Activated naive CD4-positive, alpha-beta T cell treated with anti-CD3 and anti-CD28 coated beads, Interleukin-2, amount 50 U/mL, for 72 hours (primary cell): ENCODE measurements at regions not wholly inside any gene's neighbourhood (a gene's known extent, or its start where the extent isn't known, plus 50 kb on each side); places are given as distances from the start of the nearest gene placed in this dataset.

Source experiments
- ATAC-seq, 2 donors: fragments of 150-1000 bp; cut with Tn5 transposase; 2 replicates each; pipeline ENCODE4 v1.10.0; 2021; ENCODE audit warnings: mild to moderate bottlenecking in 2 of 2, moderate library complexity in 2 of 2
- DNase-seq, 2 donors: peaks; one replicate each; pipeline ENCODE4 v3.0.0; 2021 to 2022; ENCODE audit warnings: low spot score in 2 of 2
- H3K27ac Mint-ChIP-seq, 2 donors: one replicate each; pipeline ENCODE4 v1.8.0; 2022; ENCODE audit warnings: mild to moderate bottlenecking in 2 of 2, mixed read lengths in 2 of 2
- H3K36me3 Mint-ChIP-seq, 2 donors: one replicate each; pipeline ENCODE4 v1.8.0; 2022; ENCODE audit warnings: mixed read lengths in 2 of 2
- H3K9me3 Mint-ChIP-seq, 2 donors: one replicate each; pipeline ENCODE4 v1.8.0; 2022; ENCODE audit warnings: mixed read lengths in 2 of 2

DNA sequence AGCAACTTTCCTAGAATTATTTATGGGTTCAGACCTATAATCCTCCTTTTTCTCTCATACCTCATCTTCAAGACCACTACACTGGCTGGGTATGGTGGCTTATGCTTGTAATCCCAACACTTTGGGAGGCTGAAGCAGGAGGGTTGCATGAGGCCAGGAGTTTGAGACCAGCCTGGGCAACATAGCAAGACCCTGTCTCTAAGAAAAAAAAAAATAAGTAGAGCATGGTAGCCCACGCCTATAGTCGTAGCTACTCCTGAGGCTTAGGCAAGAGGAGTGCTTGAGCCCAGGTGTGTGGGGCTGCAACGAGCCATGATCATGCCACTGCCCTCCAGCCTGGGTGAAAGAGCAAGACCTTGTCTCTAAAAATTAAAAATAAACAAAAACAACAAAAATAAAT, 832.4 kb downstream of the PCDH18 start:
- Mint-ChIP-seq H3K36me3 (no peaks in the 10 kb centered on the region), H3K27ac (no peak overlapping the region), H3K9me3 (peaks cover 5% of the 10 kb centered on the region in 2 donors)
- ATAC-seq (no peak), DNase-seq (no peak)

DNA sequence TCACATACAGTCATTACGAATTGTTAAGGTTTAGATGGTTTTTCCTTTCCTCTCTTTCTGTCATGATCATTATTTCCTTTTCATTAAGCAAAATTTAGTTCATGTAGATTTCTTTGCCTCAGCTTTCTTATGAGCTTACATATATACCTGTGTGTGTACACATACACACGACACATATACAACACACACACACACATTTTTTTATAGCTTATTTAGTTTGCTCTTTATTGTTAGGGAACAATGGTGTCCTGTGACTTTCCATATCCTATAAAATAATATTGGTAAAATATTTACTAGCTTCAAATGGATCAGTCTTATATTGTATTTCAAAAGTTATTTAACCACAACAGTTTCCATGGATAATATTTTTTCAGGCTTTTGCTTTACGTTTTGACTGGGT, 840.7 kb downstream of the PCDH18 start:
- ATAC-seq (no peak), DNase-seq (no peak)
- H3K27ac Mint-ChIP-seq = no peak overlapping the region
- H3K36me3 Mint-ChIP-seq = no peaks in the 10 kb centered on the region
- H3K9me3 Mint-ChIP-seq = peaks cover 3 to 10% of the 10 kb centered on the region in 2 donors

DNA sequence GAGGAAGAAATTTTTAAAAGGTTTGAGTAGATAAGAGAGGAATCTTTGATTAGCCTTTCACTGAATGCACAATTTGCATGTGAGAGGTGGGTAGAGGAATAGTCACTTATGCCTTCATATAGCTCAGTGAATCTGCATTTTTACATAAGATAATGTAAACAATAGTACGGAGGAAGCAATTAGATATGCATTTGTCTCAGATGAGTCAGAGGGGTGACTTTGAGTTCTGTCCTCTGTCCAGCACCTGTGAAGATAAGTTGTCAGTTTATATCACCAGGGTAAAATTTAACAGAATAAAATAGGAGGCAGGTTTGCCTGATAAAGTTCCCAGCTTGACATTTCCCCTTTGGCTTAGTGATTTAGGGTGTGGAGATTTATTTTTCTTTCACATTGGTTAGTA, 841.9 kb downstream of the PCDH18 start:
- DNase-seq (no peak), ATAC-seq (no peak)
- no peaks in the 10 kb centered on the region for H3K36me3 Mint-ChIP-seq
- peaks cover 8 to 10% of the 10 kb centered on the region in 2 donors for H3K9me3 Mint-ChIP-seq
- no peak overlapping the region for H3K27ac Mint-ChIP-seq

DNA sequence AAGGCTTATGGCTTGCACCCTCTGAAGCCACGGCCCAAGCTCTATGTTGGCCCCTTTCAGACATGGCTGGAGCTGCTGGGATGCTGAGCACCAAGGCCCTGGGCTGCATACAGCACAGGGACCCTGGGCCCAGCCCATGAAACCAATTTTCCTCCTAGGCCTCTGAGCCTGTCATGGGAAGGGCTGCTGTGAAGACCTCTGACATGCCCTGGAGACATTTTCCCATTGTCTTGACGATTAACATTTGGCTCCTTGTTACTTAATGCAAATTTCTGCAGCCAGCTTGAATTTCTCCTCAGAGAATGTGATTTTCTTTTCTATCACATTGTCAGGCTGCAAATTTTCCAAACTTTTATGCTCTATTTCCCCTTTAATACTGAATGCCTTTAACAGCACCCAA, 844.7 kb downstream of the PCDH18 start:
- DNase-seq (no peak), ATAC-seq (no peak)
- no peak overlapping the region for H3K27ac Mint-ChIP-seq
- H3K36me3 Mint-ChIP-seq = no peaks in the 10 kb centered on the region
- H3K9me3 Mint-ChIP-seq = peaks cover 19 to 22% of the 10 kb centered on the region in 2 donors

DNA sequence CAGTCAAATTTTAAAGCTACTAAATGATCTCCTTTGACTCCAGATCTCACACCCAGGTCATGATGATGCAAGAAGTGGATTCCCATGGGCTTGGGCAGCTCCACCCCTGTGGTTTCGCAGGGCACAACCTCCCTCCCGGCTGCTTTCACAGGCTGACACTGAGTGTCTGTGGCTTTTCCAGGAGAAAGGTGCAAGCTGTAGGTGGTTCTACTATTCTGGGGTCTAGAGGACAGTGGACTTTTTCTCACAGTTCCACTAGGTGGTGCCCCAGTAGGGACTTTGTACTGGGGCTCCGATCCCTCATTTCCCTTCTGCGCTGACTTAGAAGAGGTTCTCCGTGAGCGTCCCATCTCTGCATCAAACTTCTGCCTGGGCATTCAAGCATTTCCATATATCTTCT, 845.2 kb downstream of the PCDH18 start:
- DNase-seq = no peak
- Mint-ChIP-seq H3K36me3 (no peaks in the 10 kb centered on the region), H3K9me3 (peaks cover 19 to 22% of the 10 kb centered on the region in 2 donors), H3K27ac (no peak overlapping the region)
- ATAC-seq = no peak

DNA sequence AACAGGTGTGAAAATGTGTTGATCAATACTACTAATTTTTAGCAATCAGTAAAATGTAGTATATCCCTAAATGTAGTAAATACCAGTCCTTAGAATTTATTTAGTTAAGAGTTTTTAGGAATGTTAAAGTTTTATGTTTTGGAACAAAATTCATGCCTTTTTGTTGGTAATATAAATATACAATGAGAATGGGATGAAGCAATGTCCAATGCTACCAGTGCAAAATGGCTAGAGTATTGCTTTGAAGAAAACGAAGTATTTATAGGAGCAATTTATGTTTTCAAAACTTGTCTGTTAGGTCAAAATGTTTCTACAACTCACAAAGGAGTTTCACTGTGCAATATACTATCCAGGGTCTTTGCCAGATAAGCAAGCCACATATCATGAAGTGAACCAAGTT, 851.5 kb downstream of the PCDH18 start:
- H3K36me3 Mint-ChIP-seq = no peaks in the 10 kb centered on the region
- H3K27ac Mint-ChIP-seq = no peak overlapping the region
- DNase-seq = no peak
- no peak for ATAC-seq
- peaks cover 11 to 13% of the 10 kb centered on the region in 2 donors for H3K9me3 Mint-ChIP-seq

DNA sequence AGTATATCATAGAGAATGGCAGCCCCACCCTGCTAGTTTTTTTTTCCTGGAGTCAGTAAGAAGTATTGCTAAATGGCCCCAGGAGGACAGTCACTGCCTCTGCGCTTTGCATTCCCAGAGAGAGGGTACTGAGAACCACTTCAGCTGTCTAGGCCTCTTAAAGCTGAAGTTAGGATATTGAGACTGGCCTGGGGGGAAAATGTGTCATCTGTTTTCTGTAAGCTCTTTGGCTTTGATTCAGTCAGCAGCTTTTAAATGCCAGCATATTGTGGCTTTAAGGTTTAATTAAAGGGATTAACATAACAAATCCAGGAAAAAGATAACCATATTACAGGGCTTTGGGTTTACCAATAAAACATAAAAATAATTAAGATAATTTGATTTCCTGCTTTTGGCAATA, 852.0 kb downstream of the PCDH18 start:
- ATAC-seq (no peak), DNase-seq (no peak)
- peaks cover 11 to 13% of the 10 kb centered on the region in 2 donors for H3K9me3 Mint-ChIP-seq
- no peak overlapping the region for H3K27ac Mint-ChIP-seq
- H3K36me3 Mint-ChIP-seq = no peaks in the 10 kb centered on the region

DNA sequence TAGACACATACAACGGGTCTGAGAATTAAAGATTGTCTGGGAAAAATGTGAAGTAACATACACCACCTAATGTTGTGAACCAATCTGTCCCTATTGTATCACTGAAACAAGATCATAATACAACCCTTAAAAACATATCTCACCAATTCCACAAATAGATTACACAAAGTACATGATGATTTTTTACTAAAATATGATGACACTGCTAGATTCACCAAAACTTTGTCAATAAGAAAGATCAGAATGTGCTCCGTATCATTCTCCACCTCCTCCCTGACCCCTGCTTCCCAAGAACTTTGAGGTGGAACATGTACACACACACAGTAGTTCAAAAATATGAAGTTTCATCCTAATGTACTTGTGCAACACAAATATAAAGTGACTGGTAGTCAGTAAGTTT, 862.0 kb downstream of the PCDH18 start:
- Mint-ChIP-seq H3K36me3 (no peaks in the 10 kb centered on the region), H3K9me3 (peaks cover 0 to 5% of the 10 kb centered on the region in 2 donors), H3K27ac (no peak overlapping the region)
- no peak for DNase-seq
- no peak for ATAC-seq

DNA sequence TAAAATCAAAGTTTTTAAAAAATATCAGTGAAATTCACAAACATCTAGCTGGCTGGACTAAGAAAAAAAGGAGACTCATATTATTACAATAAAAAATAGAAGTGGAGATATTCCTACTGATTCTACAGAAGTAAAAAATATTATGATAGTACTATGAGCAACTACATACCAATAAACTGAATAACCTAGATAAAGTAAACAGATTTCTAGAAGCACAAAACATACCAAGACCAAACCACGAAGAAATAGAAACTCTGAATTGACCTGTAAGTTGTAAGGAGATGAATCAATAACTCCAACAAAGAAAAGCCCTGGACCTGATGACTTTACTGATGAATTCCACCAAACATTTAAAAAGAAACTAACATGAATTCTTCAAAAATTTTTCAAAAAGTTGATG, 867.3 kb downstream of the PCDH18 start:
- ATAC-seq = no peak
- H3K27ac Mint-ChIP-seq = no peak overlapping the region
- peaks cover 8 to 9% of the 10 kb centered on the region in 2 donors for H3K9me3 Mint-ChIP-seq
- no peak for DNase-seq
- H3K36me3 Mint-ChIP-seq = no peaks in the 10 kb centered on the region

DNA sequence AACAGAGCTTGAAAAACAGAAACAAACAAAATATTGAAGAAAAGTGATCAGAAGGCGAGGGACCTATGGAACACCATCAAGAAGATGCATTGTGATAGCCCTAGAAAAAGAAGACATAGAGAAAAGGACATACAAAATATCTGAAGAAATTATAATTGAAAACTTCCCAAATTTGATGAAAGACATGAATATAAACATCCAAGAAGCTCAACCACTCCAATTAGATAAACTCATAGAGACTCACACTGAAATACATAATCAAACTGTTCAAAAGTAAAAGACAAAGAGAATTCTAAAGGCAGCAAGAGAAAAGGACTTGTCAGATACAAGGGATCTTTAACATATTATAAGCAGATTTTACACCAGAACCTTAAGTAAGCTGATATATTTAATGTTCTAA, 869.8 kb downstream of the PCDH18 start:
- Mint-ChIP-seq H3K9me3 (peaks cover 8 to 9% of the 10 kb centered on the region in 2 donors), H3K27ac (no peak overlapping the region), H3K36me3 (no peaks in the 10 kb centered on the region)
- DNase-seq = no peak
- no peak for ATAC-seq

DNA sequence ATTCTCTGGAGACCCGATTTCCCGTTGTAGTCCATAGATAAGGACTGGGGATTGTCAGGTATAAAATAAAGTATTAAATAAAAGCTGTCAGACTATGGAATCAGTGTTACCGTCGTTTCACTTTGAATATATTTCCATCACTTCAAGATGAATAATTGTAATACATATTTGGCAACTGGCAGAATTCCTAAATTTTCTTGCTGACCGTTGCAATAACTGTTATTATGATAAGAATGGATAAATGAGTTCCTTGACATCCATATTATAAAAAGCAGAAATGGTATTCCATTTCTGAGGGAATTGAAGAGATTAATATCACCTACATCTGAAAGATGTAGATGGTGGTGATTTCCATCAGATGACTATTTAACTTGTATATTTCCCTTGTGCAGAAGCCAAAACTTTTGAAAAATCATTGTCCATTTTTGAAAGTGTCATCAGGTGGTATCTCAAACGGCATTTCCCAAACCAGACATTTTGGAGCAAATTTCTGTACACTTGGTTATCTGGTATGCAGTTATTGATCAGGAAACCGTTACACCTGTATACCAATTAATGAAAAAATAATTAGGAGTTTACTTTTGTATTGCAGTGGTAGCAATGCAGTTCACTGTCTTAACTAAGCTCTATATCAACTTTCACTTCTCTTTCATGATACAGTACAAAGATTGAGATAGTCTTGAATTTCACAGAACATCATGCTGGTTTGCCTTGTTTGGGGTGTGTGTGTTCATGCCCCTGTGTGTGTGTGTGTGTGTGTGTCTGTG, 878.5 kb downstream of the PCDH18 start:
- ATAC-seq = no peak
- no peaks in the 10 kb centered on the region for H3K36me3 Mint-ChIP-seq
- H3K27ac Mint-ChIP-seq = no peak overlapping the region
- no peak for DNase-seq
- H3K9me3 Mint-ChIP-seq = peaks cover 5 to 6% of the 10 kb centered on the region in 2 donors

DNA sequence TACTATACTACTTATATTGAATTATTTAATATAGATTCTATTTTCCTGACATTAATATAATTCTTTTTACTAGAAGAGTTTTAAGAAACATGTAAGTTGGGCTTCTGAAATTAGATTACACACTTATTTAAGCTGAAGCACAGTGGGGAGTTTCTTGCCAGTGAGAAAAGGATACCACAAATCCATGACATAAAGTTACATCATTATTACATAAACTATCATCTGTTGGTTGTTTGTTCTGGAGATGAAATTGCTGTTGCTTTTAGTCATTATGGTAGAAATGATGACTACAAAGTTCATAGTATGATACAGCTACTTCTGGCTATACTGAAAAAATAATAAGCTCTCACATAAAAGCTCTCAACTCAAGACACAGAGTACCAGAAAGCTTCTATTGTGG, 880.4 kb downstream of the PCDH18 start:
- ATAC-seq = no peak

DNA sequence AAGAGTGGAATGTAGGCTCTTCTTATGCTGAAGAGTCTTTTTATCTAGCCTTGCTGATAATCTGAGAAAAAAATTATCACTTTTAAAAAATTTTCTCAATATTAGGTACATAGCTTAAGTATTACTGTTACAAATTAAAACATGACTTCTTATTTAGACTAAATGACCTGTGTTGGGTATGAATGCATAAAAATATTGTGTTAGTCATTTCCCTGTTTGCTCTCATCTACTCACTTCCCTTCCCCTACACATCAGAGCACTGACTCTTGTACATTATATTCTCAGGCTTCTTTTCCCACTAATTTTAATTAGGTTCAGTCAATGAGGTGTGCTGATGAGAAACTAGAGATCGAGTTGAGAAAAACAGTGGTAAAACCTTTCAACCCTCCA, 881.0 kb downstream of the PCDH18 start:
- Mint-ChIP-seq H3K36me3 (no peaks in the 10 kb centered on the region), H3K27ac (peak overlapping the region in 1 of 2 donors; percentile 7), H3K9me3 (peaks cover 5 to 12% of the 10 kb centered on the region in 2 donors)
- ATAC-seq = no peak
- no peak for DNase-seq

More for the DNA sequence above, 880.4 kb downstream of the PCDH18 start:
- H3K27ac Mint-ChIP-seq = no peak overlapping the region
- DNase-seq = no peak
- no peaks in the 10 kb centered on the region for H3K36me3 Mint-ChIP-seq
- peaks cover 5 to 12% of the 10 kb centered on the region in 2 donors for H3K9me3 Mint-ChIP-seq

DNA sequence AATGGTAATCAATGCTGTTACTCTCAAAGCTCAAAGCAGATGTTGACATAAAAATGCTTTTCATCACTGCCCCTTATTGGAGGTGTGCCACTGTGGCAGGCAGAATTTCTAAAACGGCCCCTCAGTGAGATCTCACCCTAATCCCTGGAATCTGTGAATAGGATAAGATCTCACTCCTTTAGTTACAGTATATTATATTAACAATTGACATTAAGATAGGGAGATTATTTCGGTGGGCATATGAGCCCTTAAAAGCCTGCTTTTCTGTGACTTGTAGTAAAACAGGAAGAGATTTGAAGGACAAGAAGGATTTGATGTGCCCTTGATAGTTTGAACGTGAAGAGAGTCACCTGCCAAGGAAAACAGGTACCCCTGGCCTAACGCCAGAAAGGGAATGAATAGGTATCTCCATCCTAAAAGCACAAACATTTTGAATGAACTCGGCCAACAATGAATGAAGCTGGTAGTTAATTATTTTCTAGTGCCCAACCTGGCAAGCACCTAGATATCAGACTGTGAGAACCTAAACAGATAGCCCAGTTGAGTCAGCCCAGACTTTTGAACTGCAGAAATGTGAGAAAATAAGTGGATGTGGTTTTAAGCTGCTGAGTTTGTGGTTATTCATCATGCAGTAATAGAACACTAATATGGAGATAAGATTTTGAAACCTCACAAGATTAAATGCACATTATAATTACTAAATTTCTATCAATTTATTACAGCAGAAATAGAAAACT, 881.6 kb downstream of the PCDH18 start:
- Mint-ChIP-seq H3K27ac (no peak overlapping the region), H3K9me3 (peaks cover 5 to 12% of the 10 kb centered on the region in 2 donors), H3K36me3 (no peaks in the 10 kb centered on the region)
- no peak for DNase-seq
- ATAC-seq = no peak

DNA sequence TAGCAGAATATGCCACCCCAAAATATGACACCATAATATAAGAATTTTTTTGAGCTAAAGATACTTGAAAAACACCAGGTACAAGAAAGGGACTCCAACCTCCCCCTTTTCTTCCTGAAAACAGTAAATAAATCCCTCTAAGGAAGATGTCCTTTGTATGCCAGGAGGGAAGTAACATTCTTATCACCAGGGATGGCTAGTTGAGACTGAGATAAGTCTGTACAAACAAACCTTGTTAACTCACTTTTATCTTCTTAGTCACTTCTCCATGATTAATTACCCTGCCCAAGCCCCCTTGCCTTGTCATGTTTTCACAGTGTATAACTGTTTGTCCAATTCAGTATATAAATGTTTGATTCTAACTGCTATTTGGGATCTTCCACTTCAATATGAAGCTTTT, 888.0 kb downstream of the PCDH18 start:
- no peaks in the 10 kb centered on the region for H3K36me3 Mint-ChIP-seq
- H3K27ac Mint-ChIP-seq = no peak overlapping the region
- peaks cover 5% of the 10 kb centered on the region in 2 donors for H3K9me3 Mint-ChIP-seq
- DNase-seq (no peak), ATAC-seq (no peak)

DNA sequence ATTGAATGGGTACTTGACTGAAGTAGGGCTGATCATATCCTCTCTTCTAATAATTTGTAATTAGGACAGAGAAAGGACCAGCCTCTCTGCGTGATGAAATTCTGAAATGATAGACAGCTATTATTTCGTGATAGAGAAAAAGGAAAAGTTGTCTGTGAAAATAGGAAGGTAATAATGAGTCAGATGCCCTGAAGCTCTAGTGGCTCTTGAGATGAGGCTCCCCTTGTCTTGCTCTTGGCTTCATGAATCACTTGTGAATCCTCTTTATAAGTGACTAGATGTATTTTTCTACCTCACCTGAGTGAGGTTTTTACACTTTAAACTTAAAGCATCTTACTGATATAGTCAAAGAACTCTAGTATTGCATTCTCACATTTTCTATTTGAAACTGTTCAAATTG, 888.9 kb downstream of the PCDH18 start:
- no peak overlapping the region for H3K27ac Mint-ChIP-seq
- peaks cover 5 to 9% of the 10 kb centered on the region in 2 donors for H3K9me3 Mint-ChIP-seq
- H3K36me3 Mint-ChIP-seq = no peaks in the 10 kb centered on the region
- ATAC-seq = no peak
- DNase-seq = no peak

DNA sequence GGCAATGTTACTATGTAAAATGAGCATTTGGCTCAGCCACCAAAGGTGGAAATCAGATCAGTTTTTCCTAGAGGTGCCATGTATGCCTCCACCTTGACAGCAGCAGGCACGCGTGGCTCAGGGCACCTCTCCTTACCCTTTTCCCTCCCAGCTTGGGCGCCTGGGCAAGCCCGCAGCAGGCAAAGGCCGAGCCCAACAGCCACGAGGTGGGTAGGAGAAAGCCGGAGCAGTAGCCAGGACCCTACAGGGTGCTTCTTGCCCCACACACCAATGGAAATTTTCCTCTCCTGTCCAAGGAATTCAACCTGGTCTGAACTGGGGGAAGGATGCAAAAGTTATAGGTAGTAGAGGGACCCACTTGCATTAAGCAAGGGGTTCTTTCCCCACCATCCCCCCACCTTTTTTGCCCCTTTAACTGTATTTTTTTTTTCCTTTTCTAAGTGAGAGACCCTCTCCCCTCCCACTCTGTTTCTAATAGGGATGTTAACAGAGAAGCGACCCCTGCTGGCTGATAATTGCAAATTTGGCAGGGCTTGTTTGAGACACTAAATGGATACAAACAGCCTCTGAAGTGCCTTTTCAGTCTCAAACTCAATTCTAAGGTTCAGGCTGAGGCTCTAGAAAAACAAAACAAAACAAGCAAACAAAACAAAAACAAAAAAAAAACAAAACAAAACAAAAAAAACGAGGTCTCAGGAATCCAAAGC, 895.1 kb downstream of the PCDH18 start:
- no peak for DNase-seq
- Mint-ChIP-seq H3K27ac (no peak overlapping the region), H3K9me3 (peaks cover 8% of the 10 kb centered on the region in 2 donors), H3K36me3 (no peaks in the 10 kb centered on the region)
- ATAC-seq = no peak
